WTC11 (cell line): ENCODE measurements at regions not wholly inside any gene's neighbourhood (a gene's known extent, or its start where the extent isn't known, plus 50 kb on each side); places are given as distances from the start of the nearest gene placed in this dataset.

Source experiments
- ATAC-seq: fragments of 200-7000 bp; cut with Tn5 transposase; 2 replicates; pipeline ENCODE4 v1.10.0; 2021; ENCODE audit warnings: mild to moderate bottlenecking, moderate library complexity
- CTCF ChIA-PET: fragments of 300-600 bp; sonication (Branson Sonifier 250); formaldehyde crosslinking; loops from one replicate; lab custom pipeline; 2021; ENCODE audit warnings: antibody characterized with exemption; lab: Charles Lee
- POLR2A ChIA-PET: fragments of 350-600 bp; sonication (Branson Sonifier 250); formaldehyde crosslinking; loops from one replicate; lab custom pipeline; 2021; ENCODE audit warnings: antibody characterized with exemption; lab: Charles Lee
- DNase-seq: peaks from one replicate; pipeline ENCODE4 v3.0.0; 2021; ENCODE audit warnings: low spot score
- H3K27ac Mint-ChIP-seq: 2 replicates; pipeline ENCODE4 v1.8.0; 2021; ENCODE audit warnings: mixed read lengths
- H3K27me3 Mint-ChIP-seq: 2 replicates; pipeline ENCODE4 v1.8.0; 2021; ENCODE audit warnings: low read depth, mild to moderate bottlenecking, moderate library complexity, mixed read lengths
- H3K36me3 Mint-ChIP-seq: 2 replicates; pipeline ENCODE4 v1.8.0; 2021; ENCODE audit warnings: mixed read lengths
- H3K4me1 Mint-ChIP-seq: 2 replicates; pipeline ENCODE4 v1.8.0; 2022; ENCODE audit warnings: mixed read lengths
- H3K4me3 Mint-ChIP-seq: 2 replicates; pipeline ENCODE4 v1.8.0; 2021; ENCODE audit warnings: mild to moderate bottlenecking, moderate library complexity, mixed read lengths
- H3K9me3 Mint-ChIP-seq: 2 replicates; pipeline ENCODE4 v1.8.0; 2021; ENCODE audit warnings: mixed read lengths
- EMX1 ChIP-seq: fragments of 250-450 bp; sonication (Bioruptor Pico); IDR thresholded peaks from 2 replicates; pipeline ENCODE4 v1.8.0; 2021; ENCODE audit warnings: mild to moderate bottlenecking
- ETV6 ChIP-seq: sonication (generic); formaldehyde crosslinking; IDR thresholded peaks from 2 replicates; pipeline ENCODE4 v1.8.1; 2022; ENCODE audit warnings: mild to moderate bottlenecking, missing genetic modification reagents
- FOXP1 ChIP-seq: sonication (generic); formaldehyde crosslinking; IDR thresholded peaks from 2 replicates; pipeline ENCODE4 v1.8.0; 2022; ENCODE audit warnings: missing genetic modification reagents, mild to moderate bottlenecking, moderate library complexity, borderline replicate concordance
- GABPB1 ChIP-seq: sonication (generic); formaldehyde crosslinking; IDR thresholded peaks from 2 replicates; pipeline ENCODE4 v1.8.1; 2023; ENCODE audit warnings: mild to moderate bottlenecking, missing genetic modification reagents
- GRHL2 ChIP-seq: fragments of 250-450 bp; sonication (Bioruptor Pico); IDR thresholded peaks from 2 replicates; pipeline ENCODE4 v1.8.0; 2022; ENCODE audit warnings: mild to moderate bottlenecking, moderate library complexity; ENCODE audit not compliant: insufficient replicate concordance, severe bottlenecking
- GTF2I ChIP-seq: fragments of 250-450 bp; sonication (Bioruptor Pico); conservative IDR thresholded peaks from 2 replicates; pipeline ENCODE4 v1.4.0; 2021; ENCODE audit warnings: mild to moderate bottlenecking
- JUN ChIP-seq: sonication (generic); formaldehyde crosslinking; IDR thresholded peaks from 2 replicates; pipeline ENCODE4 v1.8.0; 2023; ENCODE audit warnings: mild to moderate bottlenecking, missing genetic modification reagents
- MXD4 ChIP-seq: fragments of 250-450 bp; sonication (Bioruptor Pico); IDR thresholded peaks from 2 replicates; pipeline ENCODE4 v1.8.0; 2021; ENCODE audit warnings: mild to moderate bottlenecking, moderate library complexity, borderline replicate concordance
- NR3C1 ChIP-seq: sonication (generic); formaldehyde crosslinking; conservative IDR thresholded peaks from 2 replicates; pipeline ENCODE4 v1.8.1; 2023; ENCODE audit warnings: low read depth, mild to moderate bottlenecking, missing genetic modification reagents
- OVOL2 ChIP-seq: fragments of 250-450 bp; sonication (Bioruptor Pico); IDR thresholded peaks from 2 replicates; pipeline ENCODE4 v1.9.0; 2021; ENCODE audit warnings: mild to moderate bottlenecking, borderline replicate concordance
- PRRX2 ChIP-seq: fragments of 250-450 bp; sonication (Bioruptor Pico); IDR thresholded peaks from 2 replicates; pipeline ENCODE4 v1.8.0; 2021; ENCODE audit warnings: mild to moderate bottlenecking
- SP1 ChIP-seq: sonication (generic); formaldehyde crosslinking; conservative IDR thresholded peaks from 2 replicates; pipeline ENCODE4 v1.8.1; 2022; ENCODE audit warnings: missing genetic modification reagents
- TP53 ChIP-seq: sonication (generic); formaldehyde crosslinking; IDR thresholded peaks from 2 replicates; pipeline ENCODE4 v1.8.1; 2023; ENCODE audit warnings: mild to moderate bottlenecking, missing genetic modification reagents
- ZNF121 ChIP-seq: sonication (generic); formaldehyde crosslinking; IDR thresholded peaks from 2 replicates; pipeline ENCODE4 v1.8.0; 2023; ENCODE audit warnings: missing genetic modification reagents
- ZNF219 ChIP-seq: sonication (generic); formaldehyde crosslinking; IDR thresholded peaks from 2 replicates; pipeline ENCODE4 v1.8.0; 2023; ENCODE audit warnings: missing genetic modification reagents, mild to moderate bottlenecking, borderline replicate concordance
- ZNF396 ChIP-seq: fragments of 250-450 bp; sonication (Bioruptor Pico); IDR thresholded peaks from 2 replicates; pipeline ENCODE4 v1.8.0; 2021; ENCODE audit warnings: mild to moderate bottlenecking, moderate library complexity, borderline replicate concordance
- TF ChIP-seq, protein P1 (sequence below): fragments of 250-450 bp; sonication (Bioruptor Pico); IDR thresholded peaks from 2 replicates; pipeline ENCODE4 v1.9.0; 2021; ENCODE audit warnings: mild to moderate bottlenecking
- TF ChIP-seq, protein P2 (sequence below): sonication (generic); formaldehyde crosslinking; IDR thresholded peaks from 2 replicates; pipeline ENCODE4 v1.8.1; 2023; ENCODE audit warnings: mild to moderate bottlenecking, missing genetic modification reagents
- TF ChIP-seq, protein P3 (sequence below): fragments of 250-450 bp; sonication (Bioruptor Pico); IDR thresholded peaks from 2 replicates; pipeline ENCODE4 v1.9.0; 2021; ENCODE audit warnings: mild to moderate bottlenecking
- TF ChIP-seq, protein P4 (sequence below): sonication (generic); formaldehyde crosslinking; IDR thresholded peaks from 2 replicates; pipeline ENCODE4 v1.8.1; 2022; ENCODE audit warnings: mild to moderate bottlenecking, missing genetic modification reagents, moderate library complexity, borderline replicate concordance
- TF ChIP-seq, protein P5 (sequence below): sonication (generic); formaldehyde crosslinking; IDR thresholded peaks from 2 replicates; pipeline ENCODE4 v1.8.1; 2023; ENCODE audit warnings: mild to moderate bottlenecking, moderate library complexity, missing genetic modification reagents
- TF ChIP-seq, protein P6 (sequence below): sonication (generic); formaldehyde crosslinking; IDR thresholded peaks from 2 replicates; pipeline ENCODE4 v1.8.1; 2022; ENCODE audit warnings: missing genetic modification reagents, borderline replicate concordance

DNA sequence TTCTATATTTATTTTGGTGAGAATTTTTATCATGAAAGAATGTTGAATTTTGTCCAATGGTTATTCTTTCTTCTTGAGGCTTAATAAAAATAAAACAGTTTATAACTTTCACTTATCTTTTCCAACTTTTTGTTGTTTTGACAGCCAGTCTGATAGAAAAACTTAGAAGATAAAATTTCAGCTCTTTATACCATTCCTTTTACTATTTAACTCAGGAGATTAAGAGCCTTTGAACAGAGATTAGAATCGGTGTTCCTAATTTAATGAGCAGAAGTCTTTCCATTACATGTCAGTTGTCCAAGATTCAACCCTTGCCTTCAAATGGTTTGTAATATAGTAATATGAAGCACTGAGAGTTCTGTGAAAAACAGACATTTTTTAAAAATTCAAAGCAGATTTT, 97.8 kb upstream of the SEC61G start:
- ATAC-seq (no peak), DNase-seq (no peak)
- Mint-ChIP-seq H3K9me3 (peaks cover 33% of the 10 kb centered on the region), H3K27me3 (peaks cover 3% of the 10 kb centered on the region; the same call in 1 of the 2 replicates), H3K27ac (no peak overlapping the region), H3K4me3 (no peak overlapping the region), H3K36me3 (peaks cover 19% of the 10 kb centered on the region), H3K4me1 (peaks cover 10% of the 10 kb centered on the region)
- CTCF ChIA-PET = no interaction called here
- TF ChIP-seq GTF2I (CRISPR knock-in tag) (no peak), ZNF396 (CRISPR knock-in tag) (no peak), GABPB1 (CRISPR knock-in tag) (no peak), EMX1 (CRISPR knock-in tag) (no peak), TP53 (CRISPR knock-in tag) (no peak), NR3C1 (CRISPR knock-in tag) (no peak), FOXP1 (CRISPR knock-in tag) (no peak), PRRX2 (CRISPR knock-in tag) (no peak), GRHL2 (CRISPR knock-in tag) (no peak), SP1 (CRISPR knock-in tag) (no peak), OVOL2 (CRISPR knock-in tag) (no peak), MXD4 (CRISPR knock-in tag) (no peak), ZNF121 (CRISPR knock-in tag) (no peak), ETV6 (CRISPR knock-in tag) (no peak)
- TF ChIP-seq, protein P1, sequence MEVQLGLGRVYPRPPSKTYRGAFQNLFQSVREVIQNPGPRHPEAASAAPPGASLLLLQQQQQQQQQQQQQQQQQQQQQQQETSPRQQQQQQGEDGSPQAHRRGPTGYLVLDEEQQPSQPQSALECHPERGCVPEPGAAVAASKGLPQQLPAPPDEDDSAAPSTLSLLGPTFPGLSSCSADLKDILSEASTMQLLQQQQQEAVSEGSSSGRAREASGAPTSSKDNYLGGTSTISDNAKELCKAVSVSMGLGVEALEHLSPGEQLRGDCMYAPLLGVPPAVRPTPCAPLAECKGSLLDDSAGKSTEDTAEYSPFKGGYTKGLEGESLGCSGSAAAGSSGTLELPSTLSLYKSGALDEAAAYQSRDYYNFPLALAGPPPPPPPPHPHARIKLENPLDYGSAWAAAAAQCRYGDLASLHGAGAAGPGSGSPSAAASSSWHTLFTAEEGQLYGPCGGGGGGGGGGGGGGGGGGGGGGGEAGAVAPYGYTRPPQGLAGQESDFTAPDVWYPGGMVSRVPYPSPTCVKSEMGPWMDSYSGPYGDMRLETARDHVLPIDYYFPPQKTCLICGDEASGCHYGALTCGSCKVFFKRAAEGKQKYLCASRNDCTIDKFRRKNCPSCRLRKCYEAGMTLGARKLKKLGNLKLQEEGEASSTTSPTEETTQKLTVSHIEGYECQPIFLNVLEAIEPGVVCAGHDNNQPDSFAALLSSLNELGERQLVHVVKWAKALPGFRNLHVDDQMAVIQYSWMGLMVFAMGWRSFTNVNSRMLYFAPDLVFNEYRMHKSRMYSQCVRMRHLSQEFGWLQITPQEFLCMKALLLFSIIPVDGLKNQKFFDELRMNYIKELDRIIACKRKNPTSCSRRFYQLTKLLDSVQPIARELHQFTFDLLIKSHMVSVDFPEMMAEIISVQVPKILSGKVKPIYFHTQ = no peak
- TF ChIP-seq, protein P2, sequence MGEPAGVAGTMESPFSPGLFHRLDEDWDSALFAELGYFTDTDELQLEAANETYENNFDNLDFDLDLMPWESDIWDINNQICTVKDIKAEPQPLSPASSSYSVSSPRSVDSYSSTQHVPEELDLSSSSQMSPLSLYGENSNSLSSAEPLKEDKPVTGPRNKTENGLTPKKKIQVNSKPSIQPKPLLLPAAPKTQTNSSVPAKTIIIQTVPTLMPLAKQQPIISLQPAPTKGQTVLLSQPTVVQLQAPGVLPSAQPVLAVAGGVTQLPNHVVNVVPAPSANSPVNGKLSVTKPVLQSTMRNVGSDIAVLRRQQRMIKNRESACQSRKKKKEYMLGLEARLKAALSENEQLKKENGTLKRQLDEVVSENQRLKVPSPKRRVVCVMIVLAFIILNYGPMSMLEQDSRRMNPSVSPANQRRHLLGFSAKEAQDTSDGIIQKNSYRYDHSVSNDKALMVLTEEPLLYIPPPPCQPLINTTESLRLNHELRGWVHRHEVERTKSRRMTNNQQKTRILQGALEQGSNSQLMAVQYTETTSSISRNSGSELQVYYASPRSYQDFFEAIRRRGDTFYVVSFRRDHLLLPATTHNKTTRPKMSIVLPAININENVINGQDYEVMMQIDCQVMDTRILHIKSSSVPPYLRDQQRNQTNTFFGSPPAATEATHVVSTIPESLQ (CRISPR knock-in tag) = no peak
- TF ChIP-seq, protein P3, sequence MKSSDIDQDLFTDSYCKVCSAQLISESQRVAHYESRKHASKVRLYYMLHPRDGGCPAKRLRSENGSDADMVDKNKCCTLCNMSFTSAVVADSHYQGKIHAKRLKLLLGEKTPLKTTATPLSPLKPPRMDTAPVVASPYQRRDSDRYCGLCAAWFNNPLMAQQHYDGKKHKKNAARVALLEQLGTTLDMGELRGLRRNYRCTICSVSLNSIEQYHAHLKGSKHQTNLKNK (CRISPR knock-in tag) = no peak
- TF ChIP-seq, protein P4, sequence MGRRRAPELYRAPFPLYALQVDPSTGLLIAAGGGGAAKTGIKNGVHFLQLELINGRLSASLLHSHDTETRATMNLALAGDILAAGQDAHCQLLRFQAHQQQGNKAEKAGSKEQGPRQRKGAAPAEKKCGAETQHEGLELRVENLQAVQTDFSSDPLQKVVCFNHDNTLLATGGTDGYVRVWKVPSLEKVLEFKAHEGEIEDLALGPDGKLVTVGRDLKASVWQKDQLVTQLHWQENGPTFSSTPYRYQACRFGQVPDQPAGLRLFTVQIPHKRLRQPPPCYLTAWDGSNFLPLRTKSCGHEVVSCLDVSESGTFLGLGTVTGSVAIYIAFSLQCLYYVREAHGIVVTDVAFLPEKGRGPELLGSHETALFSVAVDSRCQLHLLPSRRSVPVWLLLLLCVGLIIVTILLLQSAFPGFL (CRISPR knock-in tag) = no peak
- TF ChIP-seq, protein P5, sequence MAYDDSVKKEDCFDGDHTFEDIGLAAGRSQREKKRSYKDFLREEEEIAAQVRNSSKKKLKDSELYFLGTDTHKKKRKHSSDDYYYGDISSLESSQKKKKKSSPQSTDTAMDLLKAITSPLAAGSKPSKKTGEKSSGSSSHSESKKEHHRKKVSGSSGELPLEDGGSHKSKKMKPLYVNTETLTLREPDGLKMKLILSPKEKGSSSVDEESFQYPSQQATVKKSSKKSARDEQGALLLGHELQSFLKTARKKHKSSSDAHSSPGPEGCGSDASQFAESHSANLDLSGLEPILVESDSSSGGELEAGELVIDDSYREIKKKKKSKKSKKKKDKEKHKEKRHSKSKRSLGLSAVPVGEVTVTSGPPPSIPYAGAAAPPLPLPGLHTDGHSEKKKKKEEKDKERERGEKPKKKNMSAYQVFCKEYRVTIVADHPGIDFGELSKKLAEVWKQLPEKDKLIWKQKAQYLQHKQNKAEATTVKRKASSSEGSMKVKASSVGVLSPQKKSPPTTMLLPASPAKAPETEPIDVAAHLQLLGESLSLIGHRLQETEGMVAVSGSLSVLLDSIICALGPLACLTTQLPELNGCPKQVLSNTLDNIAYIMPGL (CRISPR knock-in tag) = no peak
- POLR2A ChIA-PET = no interaction called here

DNA sequence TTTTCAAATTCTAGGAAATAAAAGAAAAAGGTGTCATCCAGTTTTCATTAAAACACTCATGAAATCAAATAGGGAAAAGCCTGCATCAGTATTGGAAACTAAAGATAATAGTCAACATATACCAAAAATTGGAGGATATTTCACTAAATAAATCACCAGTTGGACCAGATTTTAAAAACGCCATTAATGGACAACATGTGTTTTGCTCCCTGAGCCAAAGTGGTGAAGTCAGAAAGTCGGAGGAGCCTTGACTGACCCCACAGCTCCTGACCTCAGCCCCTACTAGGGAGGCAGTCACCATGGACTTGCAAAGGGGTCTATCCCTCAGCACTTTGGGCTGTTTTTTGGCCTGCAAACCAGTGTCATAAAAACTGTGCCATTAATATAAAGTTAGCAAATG, 98.3 kb upstream of the SEC61G start:
- Mint-ChIP-seq H3K4me3 (no peak overlapping the region), H3K4me1 (peaks cover 10% of the 10 kb centered on the region), H3K9me3 (peaks cover 29% of the 10 kb centered on the region), H3K36me3 (peaks cover 19% of the 10 kb centered on the region), H3K27ac (no peak overlapping the region), H3K27me3 (peaks cover 3% of the 10 kb centered on the region; the same call in 1 of the 2 replicates)
- ChIA-PET CTCF (interaction anchor here (1.6 kb wide), 1 partner anchor 398 kb away, joined by 4 read pairs; no protein-coding TSS in a partner anchor), POLR2A (interaction anchor here (0.7 kb wide), 1 partner anchor 204 kb away, joined by 3 read pairs; no protein-coding TSS in a partner anchor)
- no peak for ATAC-seq
- no peak for DNase-seq
- TF ChIP-seq JUN (CRISPR knock-in tag) = no peak
- TF ChIP-seq, protein P1 = no peak
- TF ChIP-seq, protein P6, sequence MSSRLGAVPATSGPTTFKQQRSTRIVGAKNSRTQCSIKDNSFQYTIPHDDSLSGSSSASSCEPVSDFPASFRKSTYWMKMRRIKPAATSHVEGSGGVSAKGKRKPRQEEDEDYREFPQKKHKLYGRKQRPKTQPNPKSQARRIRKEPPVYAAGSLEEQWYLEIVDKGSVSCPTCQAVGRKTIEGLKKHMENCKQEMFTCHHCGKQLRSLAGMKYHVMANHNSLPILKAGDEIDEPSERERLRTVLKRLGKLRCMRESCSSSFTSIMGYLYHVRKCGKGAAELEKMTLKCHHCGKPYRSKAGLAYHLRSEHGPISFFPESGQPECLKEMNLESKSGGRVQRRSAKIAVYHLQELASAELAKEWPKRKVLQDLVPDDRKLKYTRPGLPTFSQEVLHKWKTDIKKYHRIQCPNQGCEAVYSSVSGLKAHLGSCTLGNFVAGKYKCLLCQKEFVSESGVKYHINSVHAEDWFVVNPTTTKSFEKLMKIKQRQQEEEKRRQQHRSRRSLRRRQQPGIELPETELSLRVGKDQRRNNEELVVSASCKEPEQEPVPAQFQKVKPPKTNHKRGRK = no peak
- no peak for TF ChIP-seq ZNF219 (CRISPR knock-in tag)
- TF ChIP-seq, protein P3 (CRISPR knock-in tag) = no peak
